ENCODE measurements at regions not wholly inside any gene's neighbourhood (a gene's known extent, or its start where the extent isn't known, plus 50 kb on each side); places are given as distances from the start of the nearest gene placed in this dataset.

DNA sequence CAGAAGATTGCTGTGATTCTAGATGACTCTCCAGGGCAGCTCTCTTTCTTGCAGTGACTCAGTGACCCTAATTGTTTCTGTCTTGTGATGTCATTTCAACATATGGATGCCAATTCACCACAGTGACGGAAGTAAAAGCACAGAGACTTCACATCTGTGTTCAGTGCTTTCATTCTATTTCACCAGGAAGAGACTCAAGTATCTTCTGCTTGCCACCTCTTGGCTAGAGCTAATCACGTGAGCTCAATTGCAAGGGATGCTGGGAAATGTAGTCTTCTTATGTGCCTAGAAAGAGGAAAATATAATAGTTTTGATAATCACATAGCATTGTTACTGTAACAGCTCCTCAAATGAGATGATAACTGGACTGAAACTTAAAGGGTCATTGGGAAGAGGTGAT lies 453.3 kb upstream of the KLF4 start:
- no peaks in the 10 kb centered on the region for H3K9me2 ChIP-seq (replicated peaks; ENCODE audit: low read length)
- TF ChIP-seq EZH2 (IDR thresholded peaks at IDR 0.05; ENCODE audit: low read length, unreplicated experiment) (no peak), EZH2phosphoT487 (IDR thresholded peaks at IDR 0.05; ENCODE audit: borderline replicate concordance, low read length) (no peak)
- TF ChIP-seq, protein P1, sequence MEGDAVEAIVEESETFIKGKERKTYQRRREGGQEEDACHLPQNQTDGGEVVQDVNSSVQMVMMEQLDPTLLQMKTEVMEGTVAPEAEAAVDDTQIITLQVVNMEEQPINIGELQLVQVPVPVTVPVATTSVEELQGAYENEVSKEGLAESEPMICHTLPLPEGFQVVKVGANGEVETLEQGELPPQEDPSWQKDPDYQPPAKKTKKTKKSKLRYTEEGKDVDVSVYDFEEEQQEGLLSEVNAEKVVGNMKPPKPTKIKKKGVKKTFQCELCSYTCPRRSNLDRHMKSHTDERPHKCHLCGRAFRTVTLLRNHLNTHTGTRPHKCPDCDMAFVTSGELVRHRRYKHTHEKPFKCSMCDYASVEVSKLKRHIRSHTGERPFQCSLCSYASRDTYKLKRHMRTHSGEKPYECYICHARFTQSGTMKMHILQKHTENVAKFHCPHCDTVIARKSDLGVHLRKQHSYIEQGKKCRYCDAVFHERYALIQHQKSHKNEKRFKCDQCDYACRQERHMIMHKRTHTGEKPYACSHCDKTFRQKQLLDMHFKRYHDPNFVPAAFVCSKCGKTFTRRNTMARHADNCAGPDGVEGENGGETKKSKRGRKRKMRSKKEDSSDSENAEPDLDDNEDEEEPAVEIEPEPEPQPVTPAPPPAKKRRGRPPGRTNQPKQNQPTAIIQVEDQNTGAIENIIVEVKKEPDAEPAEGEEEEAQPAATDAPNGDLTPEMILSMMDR (conservative IDR thresholded peaks at IDR 0.05; ENCODE audit: low read depth, low read length), result no peak
- ChIA-PET POLR2A (ENCODE audit: unreplicated experiment) (no interaction called here), CTCF (no interaction called here)
- no peak overlapping the region for H3K4me2 ChIP-seq (ENCODE audit: low read length)
- H3K9ac ChIP-seq (ENCODE audit: low read length), result no peak overlapping the region
- H3K4me1 ChIP-seq (ENCODE audit: insufficient read depth, low read length), result no peaks in the 10 kb centered on the region
- no peaks in the 10 kb centered on the region for H4K20me1 ChIP-seq (ENCODE audit: low read length)
- DNase-seq (peak; percentile 5), ATAC-seq (no peak)
- H3K79me2 ChIP-seq (ENCODE audit: low read length), result no peaks in the 10 kb centered on the region
- no peaks in the 10 kb centered on the region for H3F3A ChIP-seq (ENCODE audit: low read length, unreplicated experiment)
- H2AFZ ChIP-seq (ENCODE audit: low read length), result no peak overlapping the region
- BruUV-seq (replicated peaks), result no TSS peak
- H3K9me3 ChIP-seq (ENCODE audit: low read length), result no peaks in the 10 kb centered on the region
- H3K4me3 ChIP-seq (ENCODE audit: low read length), result no peak overlapping the region
- H3K27ac ChIP-seq (ENCODE audit: low read length), result no peak overlapping the region
- no peaks in the 10 kb centered on the region for H3K36me3 ChIP-seq (ENCODE audit: low read depth, low read length)
- intact Hi-C loops (cut with micrococcal nuclease), result no loop called here
- no peaks in the 10 kb centered on the region for H3K27me3 ChIP-seq (ENCODE audit: low read length)

DNA sequence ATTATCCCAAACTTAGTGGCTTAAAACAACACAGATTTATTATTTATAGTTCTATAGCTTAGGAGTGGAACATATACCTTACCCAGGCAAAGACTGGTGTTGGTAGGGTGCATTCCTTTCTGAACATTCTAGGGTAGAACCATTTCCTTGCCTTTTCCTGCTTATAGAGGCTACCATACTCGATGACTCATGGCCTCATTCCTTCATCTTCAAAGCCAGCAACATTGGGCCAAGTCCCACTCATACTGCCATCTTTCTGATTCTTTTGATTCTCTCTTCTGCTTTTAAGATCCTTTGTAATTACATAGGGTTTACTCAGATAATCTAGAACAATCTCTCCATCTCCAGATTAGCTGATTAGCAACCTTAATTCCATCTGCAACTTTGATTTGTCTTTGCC lies 452.7 kb upstream of the KLF4 start:
- POLR2A ChIA-PET (ENCODE audit: unreplicated experiment), result no interaction called here
- no TSS peak for BruUV-seq (replicated peaks)

More for the DNA sequence above, 452.7 kb upstream of the KLF4 start:
- TF ChIP-seq, protein P1 (conservative IDR thresholded peaks at IDR 0.05; ENCODE audit: low read depth, low read length), result no peak
- TF ChIP-seq EZH2phosphoT487 (IDR thresholded peaks at IDR 0.05; ENCODE audit: borderline replicate concordance, low read length) (no peak), EZH2 (IDR thresholded peaks at IDR 0.05; ENCODE audit: low read length, unreplicated experiment) (no peak)
- H3K36me3 ChIP-seq (ENCODE audit: low read depth, low read length), result no peaks in the 10 kb centered on the region
- H3K79me2 ChIP-seq (ENCODE audit: low read length), result no peaks in the 10 kb centered on the region
- DNase-seq (no peak), ATAC-seq (no peak)
- no peak overlapping the region for H3K4me2 ChIP-seq (ENCODE audit: low read length)
- no peak overlapping the region for H2AFZ ChIP-seq (ENCODE audit: low read length)
- CTCF ChIA-PET, result no interaction called here
- no peaks in the 10 kb centered on the region for H3F3A ChIP-seq (ENCODE audit: low read length, unreplicated experiment)
- H3K4me1 ChIP-seq (ENCODE audit: insufficient read depth, low read length), result no peaks in the 10 kb centered on the region
- H3K4me3 ChIP-seq (ENCODE audit: low read length), result no peak overlapping the region
- intact Hi-C loops (cut with micrococcal nuclease), result no loop called here
- no peaks in the 10 kb centered on the region for H3K27me3 ChIP-seq (ENCODE audit: low read length)
- H3K9ac ChIP-seq (ENCODE audit: low read length), result no peak overlapping the region
- no peaks in the 10 kb centered on the region for H4K20me1 ChIP-seq (ENCODE audit: low read length)
- no peak overlapping the region for H3K27ac ChIP-seq (ENCODE audit: low read length)
- no peaks in the 10 kb centered on the region for H3K9me3 ChIP-seq (ENCODE audit: low read length)
- no peaks in the 10 kb centered on the region for H3K9me2 ChIP-seq (replicated peaks; ENCODE audit: low read length)
